ACHN (cell line): ENCODE measurements at regions not wholly inside any gene's neighbourhood (a gene's known extent, or its start where the extent isn't known, plus 50 kb on each side); places are given as distances from the start of the nearest gene placed in this dataset.
A peak's percentile ranks its signal among the peaks of the same experiment; 100 is the strongest.
"Not testable (repeated sequence)": the region's sequence is repeated elsewhere in the genome, so short reads cannot be mapped to it uniquely, and the experiment has no call there.

Source experiments
- DNase-seq: peaks from one replicate; pipeline ENCODE4 v3.0.0-alpha.2; 2015
- in situ Hi-C: cut with HindIII; loops from 2 replicates; pipeline ENCODE4 v1.10.0; 2017; ENCODE audit warnings: low sequenced_read_pairs, low pct_ligation_motif_present, low pct_unique_long_range_greater_than_20kb

DNA sequence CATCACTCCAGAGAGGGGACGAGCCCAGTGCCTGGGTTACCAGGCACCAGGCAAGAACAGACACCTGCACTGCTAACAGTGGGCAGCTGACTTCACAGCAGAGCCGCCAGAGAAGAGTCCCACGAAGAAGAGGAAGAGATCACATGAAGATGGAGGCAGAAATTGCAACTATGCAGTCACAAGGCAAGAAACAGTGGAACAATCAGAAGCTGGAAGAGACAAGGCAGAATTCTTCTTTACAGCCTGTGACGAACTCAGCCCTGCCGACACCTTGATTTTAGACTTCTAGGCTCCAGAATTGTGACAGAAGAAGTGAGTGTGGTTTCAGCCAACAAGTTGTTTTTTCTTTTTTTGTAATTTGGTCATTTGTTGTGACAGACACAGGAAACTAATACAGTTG lies 59.2 kb downstream of the IL12A start:
- in situ Hi-C loops, result no loop called here
- no peak for DNase-seq

DNA sequence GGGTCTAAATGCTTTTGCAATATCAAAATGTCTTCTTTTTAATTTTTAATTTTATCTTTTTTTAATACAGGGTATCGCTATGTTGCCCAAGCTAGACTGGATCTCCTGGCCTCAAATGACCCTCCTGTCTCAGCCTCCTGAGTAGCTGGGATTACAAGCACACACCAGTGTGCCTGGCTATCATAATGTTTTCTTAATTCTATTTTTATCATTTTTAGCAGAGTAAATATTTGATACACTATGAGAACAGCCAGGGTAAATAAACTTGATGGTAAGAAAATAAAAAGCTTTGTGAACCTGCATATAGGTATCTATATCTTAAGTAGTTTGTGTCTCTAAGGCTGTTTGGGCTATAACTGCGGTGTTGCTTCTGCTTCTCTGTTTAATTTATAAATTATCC lies 60.4 kb downstream of the IL12A start:
- DNase-seq, result no peak
- in situ Hi-C loops, result no loop called here

DNA sequence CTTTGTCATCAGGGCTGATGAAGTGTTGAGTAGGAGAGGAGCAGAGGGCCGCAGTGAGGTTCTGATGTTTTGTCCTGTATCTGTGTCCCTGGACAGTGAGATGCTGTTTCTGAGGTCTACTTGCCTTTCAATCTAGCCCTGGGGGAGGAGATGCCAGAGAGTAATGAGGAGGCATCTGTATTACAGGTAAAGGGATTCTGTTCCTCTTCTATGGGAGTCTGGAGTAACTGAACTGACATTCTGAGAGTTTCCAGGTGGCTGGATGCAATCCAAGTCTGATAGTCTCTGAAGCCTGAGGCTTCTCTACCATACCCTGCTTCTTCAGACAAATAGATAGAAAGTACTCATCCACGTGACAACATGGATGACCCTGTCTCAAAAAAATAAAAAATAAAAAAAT lies 60.9 kb downstream of the IL12A start:
- in situ Hi-C loops, result no loop called here
- no peak for DNase-seq

- no peak for DNase-seq
- in situ Hi-C loops, result no loop called here
These were observed 61.4 kb downstream of the IL12A start for GRCh38 chr3:160049988-160050387.

DNA sequence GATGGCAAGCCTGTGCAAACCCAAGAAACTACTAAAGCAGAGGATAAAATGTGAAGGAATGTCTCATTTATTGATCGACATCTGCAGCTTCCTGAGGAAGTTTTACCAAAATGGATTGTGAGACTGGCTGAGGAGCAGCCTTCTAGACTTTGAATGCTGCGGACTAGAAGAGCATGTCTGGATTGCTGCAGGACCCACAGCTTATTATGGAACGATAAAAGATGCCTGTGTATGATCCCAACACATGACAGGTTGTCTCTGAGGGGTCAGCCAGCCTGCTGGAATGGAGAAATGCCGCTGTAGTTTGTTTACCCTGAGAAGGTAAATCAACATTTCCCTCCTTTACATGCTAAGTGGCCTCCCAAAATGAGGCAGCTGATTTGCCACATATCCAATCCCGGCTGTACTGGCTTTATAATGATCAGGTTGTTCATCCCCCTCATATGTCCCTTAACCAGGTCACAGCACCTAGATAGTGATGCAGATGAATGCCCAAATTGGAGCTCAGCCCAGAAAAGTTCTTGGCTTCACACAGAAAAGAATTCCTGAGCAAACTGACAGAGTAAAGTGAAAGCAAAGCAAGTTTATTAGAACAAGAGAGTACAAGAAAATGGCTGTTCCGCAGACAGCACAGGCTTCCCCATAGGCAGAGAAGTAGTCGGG lies 63.9 kb downstream of the IL12A start:
- in situ Hi-C loops, result no loop called here

GRCh38 chr3:160053048-160053391 lies 64.4 kb downstream of the IL12A start:
- no peak for DNase-seq
- in situ Hi-C loops, result no loop called here

More for the DNA sequence above, 63.9 kb downstream of the IL12A start:
- DNase-seq, result peak; percentile 45

DNA sequence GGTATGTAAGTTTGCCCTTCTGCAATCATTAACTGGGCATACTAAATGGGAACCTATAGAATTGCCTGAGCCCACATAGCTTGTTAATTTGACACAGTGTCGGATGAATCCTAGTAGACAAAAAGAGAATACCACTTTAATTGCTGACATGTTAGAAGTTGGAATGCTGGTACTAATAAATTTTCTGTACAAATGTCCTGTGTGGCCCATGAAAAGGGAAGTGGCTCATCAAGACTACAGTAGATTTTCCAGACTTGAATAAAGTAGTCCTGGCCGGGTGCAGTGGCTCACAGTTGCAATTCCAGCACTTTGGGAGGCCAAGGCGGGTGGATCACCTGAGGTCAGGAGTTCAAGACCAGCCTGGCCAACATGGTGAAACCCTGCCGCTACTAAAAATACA lies 66.2 kb downstream of the IL12A start:
- in situ Hi-C loops, DNase-seq: not testable (repeated sequence)

- in situ Hi-C loops, result no loop called here
- DNase-seq, result no peak
These were observed 67.0 kb downstream of the IL12A start for GRCh38 chr3:160055659-160056058.

- in situ Hi-C loops, result no loop called here
- no peak for DNase-seq
These were observed 68.7 kb downstream of the IL12A start for GRCh38 chr3:160057331-160057730.

DNA sequence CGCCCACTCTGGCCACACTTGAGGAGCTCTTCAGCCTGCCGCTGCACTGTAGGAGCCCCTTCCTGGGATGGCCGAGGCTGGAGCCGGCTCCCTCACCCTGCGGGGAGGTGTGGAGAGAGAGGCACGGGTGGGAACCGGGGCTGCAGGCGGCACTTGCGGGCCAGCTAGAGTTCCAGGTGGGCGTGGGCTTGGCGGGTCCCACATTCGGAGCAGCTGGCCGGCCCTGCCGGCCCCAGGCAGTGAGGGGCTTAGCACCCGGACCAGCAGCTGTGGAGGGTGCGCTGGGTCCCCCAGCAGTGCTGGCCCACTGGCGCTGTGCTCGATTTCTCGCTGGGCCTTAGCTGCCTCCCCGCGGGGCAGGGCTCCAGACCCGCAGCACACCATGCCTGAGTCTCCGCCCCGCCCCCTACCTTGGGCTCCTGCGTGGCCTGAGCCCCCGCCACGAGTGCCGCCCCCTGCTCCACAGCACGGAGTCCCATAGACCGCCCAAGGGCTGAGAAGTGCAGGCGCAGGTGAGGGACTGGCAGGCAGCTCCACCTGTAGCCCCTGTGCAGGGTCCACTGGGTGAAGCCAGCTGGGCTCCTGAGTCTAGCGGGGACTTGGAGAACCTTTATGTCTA lies 71.9 kb downstream of the IL12A start:
- no peak for DNase-seq
- in situ Hi-C loops, result no loop called here

DNA sequence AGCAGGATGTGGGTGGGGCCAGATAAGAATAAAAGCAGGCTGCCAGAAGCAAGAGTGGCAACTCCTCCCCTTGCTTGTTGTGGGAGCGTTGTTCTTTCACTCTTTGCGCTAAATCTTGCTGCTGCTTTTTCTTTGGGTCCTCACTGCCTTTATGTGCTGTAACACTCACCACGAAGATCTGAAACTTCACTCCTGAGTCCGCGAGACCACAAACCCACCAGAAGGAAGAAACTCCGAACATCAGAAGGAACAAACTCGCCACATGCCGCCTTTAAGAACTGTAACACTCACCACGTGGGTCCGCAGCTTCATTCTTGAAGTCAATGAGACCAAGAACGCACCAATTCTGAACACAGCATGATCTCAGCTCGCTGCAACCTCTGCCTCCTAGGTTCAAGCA lies 72.9 kb downstream of the IL12A start:
- in situ Hi-C loops, result no loop called here
- DNase-seq, result no peak

DNA sequence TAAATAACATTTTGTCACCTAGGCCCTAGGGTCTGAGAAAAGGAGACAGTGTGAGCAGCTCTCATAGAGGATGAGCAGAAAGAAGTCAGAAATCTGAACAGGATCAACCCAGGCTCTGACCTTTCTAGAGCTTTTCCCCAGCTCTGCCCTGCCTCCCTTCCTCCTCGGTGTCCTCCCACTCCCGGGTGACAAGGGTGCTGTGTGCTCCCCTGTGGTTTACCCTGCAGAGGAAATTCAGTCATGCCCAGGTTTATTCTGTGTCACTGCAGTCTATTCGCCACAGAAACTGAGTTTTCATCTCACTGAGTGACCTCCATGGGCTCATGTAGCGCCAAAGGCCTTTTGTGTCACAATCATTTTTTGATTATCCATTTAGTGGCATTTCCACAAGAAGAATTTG lies 76.6 kb downstream of the IL12A start:
- no peak for DNase-seq
- in situ Hi-C loops, result no loop called here

DNA sequence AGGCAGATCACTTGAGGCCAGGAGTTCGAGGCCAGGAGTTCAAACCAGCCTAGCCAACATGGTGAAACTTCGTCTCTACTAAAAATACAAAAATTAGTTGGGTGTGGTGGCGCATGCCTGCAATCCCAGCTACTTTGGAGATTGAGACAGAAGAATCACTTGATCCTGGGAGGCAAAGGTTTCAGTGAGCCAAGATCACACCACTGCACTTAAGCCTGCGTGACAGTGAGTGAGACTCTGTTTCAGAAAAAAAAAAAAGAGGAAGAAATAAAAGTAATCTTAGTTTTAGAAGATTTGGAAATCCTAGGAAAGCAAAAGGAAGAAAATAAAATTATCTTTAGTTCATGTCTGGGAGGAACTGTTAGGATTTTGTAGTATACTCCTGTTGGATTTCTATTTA lies 77.2 kb downstream of the IL12A start:
- in situ Hi-C loops, result no loop called here
- DNase-seq, result no peak

- DNase-seq, result no peak
- in situ Hi-C loops, result no loop called here
These were observed 81.4 kb downstream of the IL12A start for GRCh38 chr3:160069986-160070385.

DNA sequence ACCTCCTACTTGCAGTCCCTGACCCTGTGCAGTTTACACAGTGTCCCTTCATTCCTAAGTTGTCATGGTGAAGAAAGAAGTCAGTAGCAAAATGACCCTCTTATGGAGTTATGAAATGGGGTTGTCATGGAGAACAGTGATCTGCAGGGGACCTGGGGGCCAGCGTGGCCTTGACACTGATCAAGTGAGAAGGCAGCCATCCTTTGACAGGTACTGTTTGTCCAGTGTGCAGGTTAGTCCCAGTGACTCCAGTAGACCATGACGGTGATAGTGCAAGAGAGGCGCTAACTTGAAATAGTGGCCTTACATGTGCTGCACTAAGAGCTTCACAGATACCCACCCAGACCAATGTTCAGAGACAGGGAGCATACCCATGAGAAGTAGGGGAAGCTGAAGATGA lies 87.9 kb downstream of the IL12A start:
- in situ Hi-C loops, result no loop called here
- no peak for DNase-seq

- no peak for DNase-seq
- in situ Hi-C loops, result no loop called here
These were observed 89.9 kb downstream of the IL12A start for GRCh38 chr3:160078533-160078932.

- in situ Hi-C loops, result no loop called here
- DNase-seq, result no peak
These were observed 93.4 kb downstream of the IL12A start for GRCh38 chr3:160081958-160082533.

GRCh38 chr3:160084998-160085397 lies 96.4 kb downstream of the IL12A start:
- in situ Hi-C loops, result no loop called here
- no peak for DNase-seq

DNA sequence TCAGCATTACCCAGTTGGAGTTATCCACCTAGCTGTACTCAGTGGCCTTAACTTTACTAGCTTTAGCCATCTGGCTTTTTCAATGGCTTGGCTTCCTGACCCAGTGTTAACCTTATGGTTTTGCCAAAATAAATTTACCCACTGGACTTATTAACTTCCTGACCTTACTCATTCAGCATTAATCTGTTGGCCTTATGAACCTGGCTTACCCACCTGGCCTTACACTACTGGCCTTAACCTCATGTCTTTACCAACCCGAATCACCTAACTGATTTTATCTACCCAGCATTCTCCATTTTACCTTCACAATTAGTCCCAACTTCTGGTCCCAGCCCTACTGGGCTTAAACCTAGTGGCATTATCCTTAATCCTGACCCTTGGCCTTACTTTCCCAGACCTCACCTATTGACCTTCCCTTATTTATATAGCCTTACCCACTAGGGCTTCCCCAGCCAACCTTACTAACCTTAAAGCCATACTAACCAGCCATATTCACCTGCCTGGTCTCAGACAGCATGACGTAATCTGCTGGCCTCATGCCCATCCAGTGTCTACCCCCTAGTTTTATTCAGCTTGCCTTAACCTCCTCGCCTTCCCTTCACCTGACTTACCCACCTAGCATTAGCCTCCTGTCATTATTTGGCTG lies 100.0 kb downstream of the IL12A start:
- in situ Hi-C loops, result no loop called here
- no peak for DNase-seq

DNA sequence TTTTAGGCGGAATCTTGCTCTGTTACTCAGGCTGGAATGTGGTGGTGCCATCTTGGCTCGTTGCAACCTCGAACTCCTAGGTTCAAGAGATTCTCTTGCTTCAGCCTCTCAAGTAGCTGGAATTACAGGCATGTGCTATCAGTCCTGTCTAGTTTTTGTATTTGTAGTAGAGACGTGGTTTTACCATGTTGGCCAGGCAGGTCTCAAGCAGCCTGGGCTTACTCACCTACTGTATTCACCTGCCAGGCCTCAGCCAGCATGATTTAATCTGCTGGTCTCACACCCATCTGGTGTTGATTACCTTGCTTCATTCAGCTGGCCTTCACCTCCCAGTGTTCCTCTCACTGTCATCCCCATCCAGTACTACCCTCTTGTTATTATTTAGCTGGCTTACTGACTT lies 102.0 kb downstream of the IL12A start:
- no peak for DNase-seq
- in situ Hi-C loops, result no loop called here
